NCI-H226 (cell line): ENCODE measurements at regions not wholly inside any gene's neighbourhood (a gene's known extent, or its start where the extent isn't known, plus 50 kb on each side); places are given as distances from the start of the nearest gene placed in this dataset.
"Not testable (repeated sequence)": the region's sequence is repeated elsewhere in the genome, so short reads cannot be mapped to it uniquely, and the experiment has no call there.

Experiments
- DNase-seq: peaks from one replicate; pipeline ENCODE4 v3.0.0-alpha.2; 2015

DNA sequence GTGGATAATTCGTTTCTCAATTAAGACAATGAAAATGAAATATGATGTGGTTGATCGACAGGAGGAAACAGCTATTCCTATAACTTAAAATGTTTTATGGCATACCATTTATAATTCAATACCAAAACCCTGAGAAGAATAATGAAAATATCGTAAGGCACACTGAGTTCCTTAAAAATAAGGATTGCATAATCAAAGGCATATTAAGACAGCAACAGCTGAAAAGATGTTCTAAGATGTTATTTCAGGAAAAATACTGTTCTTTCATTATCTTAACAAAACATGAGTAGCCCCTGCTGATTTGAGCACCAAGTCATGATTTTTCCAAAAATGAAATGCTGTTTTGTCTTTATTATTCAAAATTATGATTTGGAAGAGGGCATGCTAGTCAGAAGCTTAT lies 189.4 kb upstream of the ALG10 start:
- no peak for DNase-seq

GRCh38 chr12:33834672-33835071 lies 187.6 kb upstream of the ALG10 start:
- DNase-seq: no peak

- no peak for DNase-seq
Observed at GRCh38 chr12:33876618-33877017, 145.7 kb upstream of the ALG10 start.

DNA sequence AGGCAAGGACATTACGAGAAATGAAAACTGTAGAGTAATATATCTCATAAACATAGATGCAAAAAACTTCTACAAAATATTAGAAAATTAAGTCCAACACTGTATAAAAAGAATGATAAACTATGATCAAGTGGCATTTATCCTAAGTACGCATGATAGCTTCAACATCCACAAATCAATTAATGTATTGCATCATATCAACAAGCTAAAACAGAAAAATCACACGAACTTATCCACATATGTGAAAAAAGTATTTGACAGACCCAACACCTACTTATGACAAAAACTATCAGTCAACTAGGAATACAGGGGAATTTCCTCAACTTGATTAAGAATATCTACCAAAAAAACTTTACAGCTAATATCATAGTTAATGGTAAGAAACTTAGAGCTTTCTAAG lies 129.9 kb upstream of the ALG10 start:
- DNase-seq: no peak

GRCh38 chr12:33920460-33920859 lies 101.8 kb upstream of the ALG10 start:
- DNase-seq: not testable (repeated sequence)

DNA sequence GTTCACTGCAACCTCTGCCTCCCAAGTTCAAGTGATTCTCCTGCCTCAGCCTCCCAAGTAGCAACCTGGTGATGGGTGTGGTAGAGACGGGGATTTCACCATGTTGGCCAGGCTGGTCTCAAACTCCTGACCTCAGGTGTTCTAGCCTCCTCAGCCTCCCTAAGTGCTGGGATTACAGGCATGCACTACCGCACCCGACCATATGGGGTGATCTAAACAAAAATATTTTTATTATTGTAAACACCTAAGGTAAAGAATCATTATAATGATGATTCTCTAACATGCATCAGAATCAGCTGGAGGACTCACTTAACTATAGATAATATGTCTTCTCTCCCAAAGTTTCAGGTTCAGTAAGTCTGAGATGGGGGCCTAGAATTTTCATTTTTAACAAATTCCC lies 96.2 kb upstream of the ALG10 start:
- no peak for DNase-seq

DNA sequence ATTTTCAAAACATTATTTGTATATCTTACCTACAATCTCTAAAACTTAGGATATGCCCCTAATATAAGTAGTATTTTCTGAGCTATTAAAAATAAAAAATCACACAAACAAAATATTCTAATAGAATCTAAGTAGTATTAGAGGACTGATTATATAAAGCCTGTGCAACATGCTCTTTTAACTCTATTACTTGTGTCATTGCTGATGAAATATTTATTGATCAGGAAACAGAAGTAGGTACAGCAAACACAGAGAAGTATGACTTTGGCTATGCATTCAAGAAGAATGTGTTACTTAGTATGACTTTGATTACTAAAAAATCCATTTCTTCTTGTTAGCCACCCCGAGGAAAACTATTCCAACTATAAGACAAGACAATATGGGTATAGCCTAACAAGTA lies 84.6 kb upstream of the ALG10 start:
- not testable (repeated sequence) for DNase-seq

GRCh38 chr12:33942172-33942571 lies 80.1 kb upstream of the ALG10 start:
- DNase-seq: no peak

- no peak for DNase-seq
Observed at GRCh38 chr12:33944703-33945437, 77.4 kb upstream of the ALG10 start.

GRCh38 chr12:33945438-33945784 lies 76.9 kb upstream of the ALG10 start:
- DNase-seq: no peak

- DNase-seq: not testable (repeated sequence)
Observed at GRCh38 chr12:33966219-33966618, 56.1 kb upstream of the ALG10 start.

GRCh38 chr12:33967760-33968159 lies 54.5 kb upstream of the ALG10 start:
- DNase-seq: no peak
